Esophagus (tissue), 2 donors: ENCODE measurements at regions not wholly inside any gene's neighbourhood (a gene's known extent, or its start where the extent isn't known, plus 50 kb on each side); places are given as distances from the start of the nearest gene placed in this dataset.
"Not testable (repeated sequence)": the region's sequence is repeated elsewhere in the genome, so short reads cannot be mapped to it uniquely, and the experiment has no call there.

Source experiments
- H3K27ac ChIP-seq, 2 donors: one replicate each; pipeline ENCODE4 v1.5.1; 2013; ENCODE audit warnings: low read depth in 2 of 2, mild to moderate bottlenecking in 2 of 2, inconsistent platforms in 1 of 2, low read length in 1 of 2, moderate library complexity in 1 of 2
- H3K27me3 ChIP-seq, 2 donors: one replicate each; pipeline ENCODE4 v1.6.1; 2013; ENCODE audit warnings: low read length in 2 of 2, control low read depth in 1 of 2, mild to moderate bottlenecking in 1 of 2; ENCODE audit not compliant: insufficient read depth in 2 of 2, control insufficient read depth in 1 of 2
- H3K36me3 ChIP-seq, 2 donors: one replicate each; pipeline ENCODE4 v1.6.1; 2013; ENCODE audit warnings: low read length in 1 of 2; ENCODE audit not compliant: control insufficient read depth in 2 of 2, insufficient read depth in 2 of 2
- H3K4me1 ChIP-seq, 2 donors: one replicate each; pipeline ENCODE4 v1.6.1; 2013; ENCODE audit warnings: low read length in 1 of 2; ENCODE audit not compliant: control insufficient read depth in 2 of 2, insufficient read depth in 2 of 2
- H3K4me3 ChIP-seq, 2 donors: one replicate each; pipeline ENCODE4 v1.5.1; 2013; ENCODE audit warnings: low read length in 2 of 2, mild to moderate bottlenecking in 2 of 2, low read depth in 1 of 2, moderate library complexity in 1 of 2
- H3K9me3 ChIP-seq, 2 donors: one replicate each; pipeline ENCODE4 v1.6.1; 2013; ENCODE audit warnings: mild to moderate bottlenecking in 2 of 2, low read depth in 1 of 2, low read length in 1 of 2, moderate library complexity in 1 of 2; ENCODE audit not compliant: control insufficient read depth in 2 of 2, insufficient read depth in 1 of 2
- WGBS, 2 donors: extraction: QIAGEN DNeasy Blood & Tissue Kit; methylation state at CpG; one replicate each; pipeline ENCODE4 v1.1.7; 2013; 5-methylcytosine and 5-hydroxymethylcytosine counted together
- donor health status: healthy with polysubstance abuse.
- donor health status: Bipolar disorder and iron deficiency.

DNA sequence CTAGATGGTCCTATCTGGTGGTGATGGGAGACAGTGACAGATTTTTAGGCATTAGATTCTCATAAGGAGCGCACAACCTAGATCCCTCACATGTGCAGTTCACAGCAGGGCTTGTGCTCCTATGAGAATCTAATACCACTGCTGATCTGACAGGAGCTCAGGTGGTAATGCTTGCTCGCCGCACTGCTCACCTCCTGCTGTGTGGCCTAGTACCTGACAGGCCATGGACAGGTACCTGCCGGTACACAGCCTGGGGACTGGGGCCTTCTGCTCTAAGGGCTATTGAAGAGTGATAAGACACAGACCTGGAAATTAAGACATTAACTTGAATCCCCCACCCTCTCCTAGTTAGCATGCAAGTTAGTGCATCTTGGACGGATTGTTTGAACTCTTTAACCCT lies 64.4 kb downstream of the KLRB1 start:
- H3K9me3 ChIP-seq, H3K4me1 ChIP-seq, H3K36me3 ChIP-seq, H3K4me3 ChIP-seq, H3K27ac ChIP-seq, H3K27me3 ChIP-seq: not testable (repeated sequence)
- 87 to 97% methylated on average over 4 of the region's 5 CpGs for WGBS, 2 donors

GRCh38 chr12:9542827-9543226 lies 64.9 kb downstream of the KLRB1 start:
- H3K27ac ChIP-seq, H3K4me1 ChIP-seq: not testable (repeated sequence)
- 88 to 95% methylated on average over 2 of the region's 3 CpGs for WGBS, 2 donors

GRCh38 chr12:9515925-9516324 lies 91.8 kb downstream of the KLRB1 start:
- H3K9me3 ChIP-seq, H3K27ac ChIP-seq, H3K36me3 ChIP-seq, H3K27me3 ChIP-seq, H3K4me3 ChIP-seq, H3K4me1 ChIP-seq: not testable (repeated sequence)
- 66 to 100% methylated on average over 1 of the region's 1 CpG for WGBS, 2 donors

More at GRCh38 chr12:9542827-9543226, 64.9 kb downstream of the KLRB1 start:
- not testable (repeated sequence) for H3K9me3 ChIP-seq, H3K36me3 ChIP-seq, H3K27me3 ChIP-seq, H3K4me3 ChIP-seq

- H3K9me3 ChIP-seq, H3K27me3 ChIP-seq, H3K27ac ChIP-seq, H3K36me3 ChIP-seq, H3K4me3 ChIP-seq, H3K4me1 ChIP-seq: not testable (repeated sequence)
- 91% methylated on average over 4 of the region's 5 CpGs; no CpG with 5 or more reads in 1 of the 2 donors for WGBS, 2 donors
Measured at GRCh38 chr12:9512695-9513094, 95.0 kb downstream of the KLRB1 start.

DNA sequence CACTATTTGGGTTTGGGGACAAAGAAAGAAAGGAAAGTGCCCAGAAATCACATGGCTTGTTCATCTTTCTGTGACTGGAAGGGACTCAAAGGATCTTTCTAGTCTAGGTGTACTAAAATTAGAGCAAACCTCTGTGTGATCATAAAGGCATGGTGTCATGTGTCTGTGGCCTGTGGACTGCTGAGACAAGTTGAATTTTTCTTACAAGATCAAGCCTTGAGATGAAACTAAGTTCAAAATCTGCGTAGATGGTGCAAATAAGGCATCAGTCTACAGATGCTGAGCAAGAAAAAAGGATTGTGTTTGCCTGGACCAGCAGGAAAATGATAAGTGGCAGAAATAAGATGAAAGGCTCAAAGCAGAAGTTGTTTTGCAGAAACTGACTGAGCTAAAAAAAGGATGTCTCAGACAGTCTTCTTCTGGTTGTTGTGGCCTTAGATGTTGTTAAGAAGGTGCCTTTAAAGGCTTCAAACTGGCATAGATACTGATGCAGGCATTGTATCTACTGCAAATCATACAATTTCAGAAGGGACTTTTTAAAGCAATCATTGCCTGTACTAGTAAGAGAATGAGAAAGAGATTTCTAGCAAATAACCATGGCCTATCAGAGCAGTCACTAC lies 97.2 kb downstream of the KLRB1 start:
- not testable (repeated sequence) for H3K27me3 ChIP-seq, H3K4me3 ChIP-seq, H3K9me3 ChIP-seq, H3K27ac ChIP-seq, H3K36me3 ChIP-seq, H3K4me1 ChIP-seq
- WGBS, 2 donors: 89 to 92% methylated on average over 1 of the region's 1 CpG

DNA sequence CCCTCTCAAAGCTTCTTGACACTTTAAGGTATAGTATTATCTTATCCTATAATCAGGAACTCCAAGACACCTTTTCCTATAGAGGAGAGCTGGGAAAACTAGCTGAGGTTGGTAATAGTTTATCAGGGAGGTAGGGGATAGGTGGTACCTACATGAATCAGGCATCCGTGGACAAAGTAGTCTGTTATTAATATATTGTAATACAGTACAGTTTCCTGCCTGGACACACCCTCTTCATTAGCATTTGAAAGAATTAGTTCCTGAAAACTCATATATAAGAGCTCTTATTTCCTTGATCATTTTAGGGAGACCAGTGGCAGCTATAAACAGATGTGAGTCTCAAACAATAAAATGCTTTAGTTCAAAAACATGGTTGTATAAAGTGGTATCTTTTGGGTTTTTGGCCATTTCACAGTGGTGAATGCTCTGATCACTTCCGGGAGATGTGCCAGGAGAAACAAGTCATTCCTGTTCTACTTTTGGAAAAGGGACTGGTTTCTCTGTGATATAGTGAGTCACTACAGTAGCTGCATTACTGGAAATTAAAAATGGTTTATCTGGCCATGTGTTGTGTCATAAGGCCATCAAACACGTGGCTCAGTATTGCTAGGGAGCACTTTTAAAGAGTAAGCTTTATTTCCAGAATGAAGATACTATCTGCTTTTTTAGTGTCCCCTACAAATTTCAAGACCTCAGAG lies 98.1 kb downstream of the KLRB1 start:
- Histone ChIP-seq H3K4me1 (no peaks in the 10 kb centered on the region), H3K27me3 (no peaks in the 10 kb centered on the region)

DNA sequence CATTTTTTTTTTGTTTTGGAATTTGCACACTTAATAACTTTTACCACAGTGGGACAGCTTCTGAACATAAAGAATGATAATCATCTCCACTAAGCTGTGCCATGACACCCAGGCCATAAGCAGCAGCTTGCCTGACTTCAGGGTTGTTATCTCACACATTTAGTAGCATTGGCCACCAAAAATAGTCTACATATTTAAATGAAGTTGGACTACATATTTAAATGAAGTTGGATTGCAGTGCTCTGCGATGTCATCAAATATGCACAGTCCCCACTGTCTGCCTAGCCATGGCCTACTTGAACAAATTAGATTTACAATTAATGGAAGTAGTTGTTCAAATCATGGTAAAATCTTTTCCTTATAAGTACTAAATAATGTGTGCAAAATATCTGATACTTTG lies 101.0 kb downstream of the KLRB1 start:
- 94 to 100% methylated on average over 1 of the region's 1 CpG for WGBS, 2 donors
- Histone ChIP-seq H3K9me3 (no peaks in the 10 kb centered on the region), H3K4me1 (no peaks in the 10 kb centered on the region), H3K27ac (no peak overlapping the region), H3K27me3 (no peaks in the 10 kb centered on the region), H3K4me3 (no peak overlapping the region), H3K36me3 (no peaks in the 10 kb centered on the region)

More for the DNA sequence above, 98.1 kb downstream of the KLRB1 start:
- WGBS, 2 donors: 30 to 42% methylated on average over 3 of the region's 3 CpGs
- Histone ChIP-seq H3K4me3 (no peak overlapping the region), H3K36me3 (no peaks in the 10 kb centered on the region), H3K27ac (peak overlapping the region in 1 of 2 donors; percentile 55), H3K9me3 (no peaks in the 10 kb centered on the region)

DNA sequence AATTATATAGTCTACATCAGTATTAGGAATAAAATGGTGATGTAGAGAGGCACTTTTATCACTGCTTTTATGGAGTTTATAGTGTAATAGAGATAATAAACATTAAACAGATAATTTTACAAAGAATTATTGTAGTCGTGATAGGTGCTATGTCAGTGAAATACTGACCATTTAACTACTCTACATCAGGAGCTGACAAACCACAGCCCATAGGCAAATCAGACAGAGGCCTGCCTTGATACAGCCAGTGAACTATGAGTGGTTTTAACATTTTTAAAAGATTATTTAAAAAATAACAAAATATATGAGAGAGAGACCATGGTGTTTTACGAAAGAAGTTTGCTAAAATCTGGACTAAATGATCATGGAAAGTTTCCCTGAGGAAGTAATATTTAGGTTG lies 104.3 kb downstream of the KLRB1 start:
- H3K4me1 ChIP-seq, H3K36me3 ChIP-seq, H3K27me3 ChIP-seq, H3K9me3 ChIP-seq, H3K27ac ChIP-seq, H3K4me3 ChIP-seq: not testable (repeated sequence)
- WGBS, 2 donors: 69 to 91% methylated on average over 1 to 2 of the region's 2 CpGs

DNA sequence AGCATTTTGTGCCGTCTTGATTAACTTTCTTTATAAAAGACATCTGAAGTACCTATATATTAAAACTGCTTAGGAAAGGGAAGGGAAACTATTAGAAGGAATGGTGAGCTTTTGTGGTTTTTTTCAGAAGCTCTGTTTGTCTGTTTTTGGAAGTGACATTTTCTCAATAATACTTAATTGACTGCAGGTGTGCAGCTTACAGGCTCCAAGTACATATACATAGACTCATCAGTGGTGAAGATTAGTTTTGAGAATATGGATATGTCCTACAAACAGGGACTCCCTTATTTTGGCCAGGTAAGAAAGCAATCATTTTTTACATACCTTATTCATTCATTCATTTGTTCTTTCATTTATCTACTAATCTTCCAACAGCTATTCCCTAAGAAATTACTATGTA lies 104.9 kb downstream of the KLRB1 start:
- not testable (repeated sequence) for H3K27me3 ChIP-seq, H3K4me1 ChIP-seq, H3K36me3 ChIP-seq, H3K4me3 ChIP-seq, H3K9me3 ChIP-seq, H3K27ac ChIP-seq
- WGBS, 2 donors: 81 to 92% methylated on average over 1 of the region's 1 CpG

DNA sequence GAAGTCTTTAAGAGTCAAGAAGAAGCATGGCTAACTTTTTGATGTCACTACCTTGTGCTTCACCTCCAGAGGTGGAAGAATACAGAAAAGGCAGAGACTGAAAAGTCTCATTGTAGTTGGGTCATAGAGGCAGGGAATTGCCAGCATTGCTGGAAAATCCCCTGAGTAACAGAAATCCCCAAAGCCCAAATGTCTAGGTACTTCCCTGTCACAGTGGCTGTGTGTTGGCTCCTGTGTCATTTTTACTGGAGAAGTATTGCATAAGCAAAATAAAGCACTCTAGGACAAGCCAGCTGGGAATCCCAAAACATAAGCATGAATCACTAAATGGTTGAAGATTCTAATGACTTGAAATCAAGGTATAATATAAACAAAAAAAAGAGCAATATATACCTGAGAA lies 114.4 kb downstream of the KLRB1 start:
- not testable (repeated sequence) for H3K27me3 ChIP-seq, H3K9me3 ChIP-seq, H3K27ac ChIP-seq, H3K36me3 ChIP-seq, H3K4me3 ChIP-seq, H3K4me1 ChIP-seq
